ENCODE measurements at regions not wholly inside any gene's neighbourhood (a gene's known extent, or its start where the extent isn't known, plus 50 kb on each side); places are given as distances from the start of the nearest gene placed in this dataset.

- TF ChIP-seq POU2F2 (IDR thresholded peaks at IDR 0.05; ENCODE audit: low read depth, low read length) (no peak), TAF1 (IDR thresholded peaks at IDR 0.05; ENCODE audit: low read depth, low read length) (no peak), SPI1 (IDR thresholded peaks at IDR 0.05; ENCODE audit: low read depth, low read length) (no peak), PAX5 (IDR thresholded peaks at IDR 0.05; ENCODE audit: insufficient read depth, low read length, severe bottlenecking) (no peak), POLR2A (IDR thresholded peaks at IDR 0.05; ENCODE audit: low read depth, low read length) (no peak), POLR2AphosphoS5 (IDR thresholded peaks at IDR 0.05; ENCODE audit: low read depth, low read length) (no peak)
- DNase-seq (ENCODE audit: insufficient read length, low spot score) (no peak), FAIRE-seq (no peak)
These were observed 878.5 kb upstream of the LRRC4C start for GRCh38 chr11:42337786-42338455.

DNA sequence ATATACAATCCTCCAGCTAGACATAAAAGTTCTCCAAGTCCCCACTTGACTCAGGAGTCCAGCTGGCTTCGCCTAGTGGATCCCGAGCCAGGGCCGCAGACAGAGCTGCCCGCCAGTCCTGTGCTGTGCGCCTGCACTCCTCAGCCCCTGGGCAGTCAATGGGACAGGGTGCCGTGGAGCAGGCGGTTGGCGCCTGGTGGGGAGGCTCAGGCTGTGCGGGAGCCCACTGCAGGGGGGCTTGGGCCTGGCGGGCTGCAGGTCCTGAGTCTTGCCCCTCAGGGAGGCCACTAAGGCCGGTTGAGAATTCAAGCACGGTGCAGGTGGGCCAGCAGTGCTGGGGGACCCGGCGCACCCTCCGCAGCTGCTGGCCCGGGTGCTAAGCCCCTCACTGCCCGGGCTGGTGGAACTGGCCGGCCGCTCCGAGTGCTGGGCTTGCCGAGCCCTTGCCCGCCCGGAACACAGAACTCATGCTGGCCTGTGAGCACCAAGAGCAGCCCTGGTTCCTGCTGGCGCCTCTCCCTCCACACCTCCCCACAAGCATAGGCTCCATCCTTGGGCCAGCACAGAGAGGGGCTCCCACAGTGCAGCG is 884.8 kb upstream of the LRRC4C start:
- FAIRE-seq = no peak
- no peak for DNase-seq (ENCODE audit: insufficient read length, low spot score)

GRCh38 chr11:42345933-42346332 is 886.5 kb upstream of the LRRC4C start:
- FAIRE-seq = no peak
- TF ChIP-seq POLR2AphosphoS5 (IDR thresholded peaks at IDR 0.05; ENCODE audit: low read depth, low read length) (no peak), POU2F2 (IDR thresholded peaks at IDR 0.05; ENCODE audit: low read depth, low read length) (no peak), SPI1 (IDR thresholded peaks at IDR 0.05; ENCODE audit: low read depth, low read length) (no peak), TAF1 (IDR thresholded peaks at IDR 0.05; ENCODE audit: low read depth, low read length) (no peak), PAX5 (IDR thresholded peaks at IDR 0.05; ENCODE audit: insufficient read depth, low read length, severe bottlenecking) (no peak), POLR2A (IDR thresholded peaks at IDR 0.05; ENCODE audit: low read depth, low read length) (no peak)
- DNase-seq (ENCODE audit: insufficient read length, low spot score) = no peak

More for the DNA sequence above, 884.8 kb upstream of the LRRC4C start:
- TF ChIP-seq TAF1 (IDR thresholded peaks at IDR 0.05; ENCODE audit: low read depth, low read length) (no peak), POLR2A (IDR thresholded peaks at IDR 0.05; ENCODE audit: low read depth, low read length) (no peak), SPI1 (IDR thresholded peaks at IDR 0.05; ENCODE audit: low read depth, low read length) (no peak), POLR2AphosphoS5 (IDR thresholded peaks at IDR 0.05; ENCODE audit: low read depth, low read length) (no peak), PAX5 (IDR thresholded peaks at IDR 0.05; ENCODE audit: insufficient read depth, low read length, severe bottlenecking) (no peak), POU2F2 (IDR thresholded peaks at IDR 0.05; ENCODE audit: low read depth, low read length) (no peak)

DNA sequence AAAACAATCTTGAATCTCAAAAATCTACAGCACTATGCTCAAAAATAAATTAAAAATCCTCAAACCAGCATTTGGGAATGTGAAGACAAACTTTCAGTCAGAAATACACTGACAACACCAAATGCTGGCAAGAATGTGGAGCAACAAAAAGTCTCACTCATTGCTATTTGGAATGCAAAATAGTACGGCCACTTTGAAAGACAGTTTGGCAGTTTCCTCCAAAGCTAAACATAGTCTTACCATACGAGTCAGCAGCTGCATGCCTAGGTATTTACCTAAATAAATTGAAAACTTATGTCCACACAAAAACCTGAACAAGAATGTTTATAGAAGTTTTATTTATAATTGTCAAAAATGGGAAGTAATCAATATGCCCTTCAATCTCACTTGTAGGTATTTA is 904.2 kb upstream of the LRRC4C start:
- FAIRE-seq = no peak
- no peak for DNase-seq (ENCODE audit: insufficient read length, low spot score)
- TF ChIP-seq TAF1 (IDR thresholded peaks at IDR 0.05; ENCODE audit: low read depth, low read length) = no peak
- no peak for TF ChIP-seq POLR2A (IDR thresholded peaks at IDR 0.05; ENCODE audit: low read depth, low read length)
- no peak for TF ChIP-seq POU2F2 (IDR thresholded peaks at IDR 0.05; ENCODE audit: low read depth, low read length)
- TF ChIP-seq POLR2AphosphoS5 (IDR thresholded peaks at IDR 0.05; ENCODE audit: low read depth, low read length) = no peak
- no peak for TF ChIP-seq PAX5 (IDR thresholded peaks at IDR 0.05; ENCODE audit: insufficient read depth, low read length, severe bottlenecking)
- TF ChIP-seq SPI1 (IDR thresholded peaks at IDR 0.05; ENCODE audit: low read depth, low read length) = no peak

DNA sequence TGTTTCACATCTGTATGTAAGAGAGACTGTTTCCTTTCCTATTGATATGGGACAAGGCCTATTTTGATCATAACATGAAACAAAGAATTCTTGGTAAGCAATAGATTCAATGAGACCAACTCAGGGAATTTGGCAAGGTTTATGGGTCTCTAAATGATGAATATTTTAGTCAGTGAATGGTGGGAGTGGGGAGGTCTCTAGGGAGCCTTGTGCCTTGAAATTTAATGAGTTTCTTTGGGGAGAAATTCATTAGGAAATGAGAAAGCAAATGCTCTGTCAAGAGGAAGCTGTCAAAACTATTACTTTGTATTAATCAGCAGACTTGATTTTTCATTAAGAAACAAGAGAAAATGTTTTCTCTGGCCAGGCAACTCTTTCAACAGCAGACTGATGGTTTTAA is 921.7 kb upstream of the API5 start:
- FAIRE-seq (no peak), DNase-seq (ENCODE audit: insufficient read length, low spot score) (no peak)
- TF ChIP-seq SPI1 (IDR thresholded peaks at IDR 0.05; ENCODE audit: low read depth, low read length) (no peak), POU2F2 (IDR thresholded peaks at IDR 0.05; ENCODE audit: low read depth, low read length) (no peak), POLR2AphosphoS5 (IDR thresholded peaks at IDR 0.05; ENCODE audit: low read depth, low read length) (no peak), PAX5 (IDR thresholded peaks at IDR 0.05; ENCODE audit: insufficient read depth, low read length, severe bottlenecking) (no peak), POLR2A (IDR thresholded peaks at IDR 0.05; ENCODE audit: low read depth, low read length) (no peak), TAF1 (IDR thresholded peaks at IDR 0.05; ENCODE audit: low read depth, low read length) (no peak)

- FAIRE-seq = no peak
- DNase-seq (ENCODE audit: insufficient read length, low spot score) = no peak
- TF ChIP-seq POU2F2 (IDR thresholded peaks at IDR 0.05; ENCODE audit: low read depth, low read length) (no peak), PAX5 (IDR thresholded peaks at IDR 0.05; ENCODE audit: insufficient read depth, low read length, severe bottlenecking) (no peak), POLR2AphosphoS5 (IDR thresholded peaks at IDR 0.05; ENCODE audit: low read depth, low read length) (no peak), POLR2A (IDR thresholded peaks at IDR 0.05; ENCODE audit: low read depth, low read length) (no peak), SPI1 (IDR thresholded peaks at IDR 0.05; ENCODE audit: low read depth, low read length) (no peak), TAF1 (IDR thresholded peaks at IDR 0.05; ENCODE audit: low read depth, low read length) (no peak)
These were observed 914.3 kb upstream of the API5 start for GRCh38 chr11:42397483-42397882.

DNA sequence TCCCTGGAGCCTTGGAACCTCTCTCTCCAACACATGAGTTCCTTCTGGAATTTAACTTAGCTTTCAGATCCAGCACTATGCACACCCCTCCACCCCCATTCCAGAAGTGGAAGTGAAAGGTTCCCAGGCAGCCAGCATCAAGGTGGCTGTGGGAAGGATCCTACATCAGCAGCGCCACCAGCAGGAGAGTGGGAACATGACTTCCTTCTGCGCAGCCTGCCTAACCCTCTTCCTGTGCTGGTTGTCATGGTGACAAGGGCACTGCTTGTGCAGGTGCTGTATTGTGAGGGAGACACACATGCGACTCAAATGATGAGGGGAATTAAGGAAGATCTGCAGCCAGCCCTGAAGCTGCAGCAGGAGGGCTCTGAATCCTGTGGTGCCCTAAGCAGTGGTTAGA is 904.5 kb upstream of the API5 start:
- TF ChIP-seq PAX5 (IDR thresholded peaks at IDR 0.05; ENCODE audit: insufficient read depth, low read length, severe bottlenecking) = no peak
- no peak for TF ChIP-seq POU2F2 (IDR thresholded peaks at IDR 0.05; ENCODE audit: low read depth, low read length)
- TF ChIP-seq POLR2AphosphoS5 (IDR thresholded peaks at IDR 0.05; ENCODE audit: low read depth, low read length) = no peak
- no peak for TF ChIP-seq TAF1 (IDR thresholded peaks at IDR 0.05; ENCODE audit: low read depth, low read length)
- TF ChIP-seq POLR2A (IDR thresholded peaks at IDR 0.05; ENCODE audit: low read depth, low read length) = no peak
- no peak for TF ChIP-seq SPI1 (IDR thresholded peaks at IDR 0.05; ENCODE audit: low read depth, low read length)
- FAIRE-seq (no peak), DNase-seq (ENCODE audit: insufficient read length, low spot score) (no peak)

DNA sequence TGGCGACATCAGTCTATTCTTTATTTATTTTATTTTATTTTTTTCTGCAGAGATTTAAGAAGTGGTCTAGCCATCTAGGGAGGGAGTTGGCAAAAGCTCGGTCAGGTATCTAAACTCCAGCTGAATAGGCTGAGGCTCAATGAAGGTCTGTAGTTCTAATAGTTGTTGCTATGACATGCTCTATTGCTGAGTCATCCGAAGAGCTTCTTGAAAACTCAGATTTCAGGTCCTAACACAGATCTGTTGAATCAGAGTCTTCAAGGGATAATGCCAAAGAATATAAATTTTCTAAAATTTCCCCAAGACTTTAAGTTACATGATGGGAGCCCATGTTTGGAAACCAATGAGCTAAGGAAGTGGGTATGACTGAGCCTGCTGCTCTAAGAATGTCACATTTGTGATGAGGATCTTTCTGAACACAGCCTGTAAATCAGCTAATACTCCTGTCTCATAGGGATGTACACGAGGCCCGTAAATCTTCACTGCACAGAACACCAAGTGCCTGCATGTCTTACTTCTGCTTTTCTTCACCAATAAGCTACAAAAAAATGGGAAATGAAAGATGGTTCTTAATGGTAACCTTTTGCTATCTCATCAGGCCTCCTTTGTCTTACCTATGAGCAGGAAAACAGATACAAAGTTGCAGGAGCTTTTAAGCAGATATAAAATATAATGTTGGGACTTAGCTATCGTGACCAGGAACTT is 901.4 kb upstream of the API5 start:
- TF ChIP-seq POU2F2 (IDR thresholded peaks at IDR 0.05; ENCODE audit: low read depth, low read length) (no peak), SPI1 (IDR thresholded peaks at IDR 0.05; ENCODE audit: low read depth, low read length) (peak; percentile 77), POLR2A (IDR thresholded peaks at IDR 0.05; ENCODE audit: low read depth, low read length) (no peak)
- FAIRE-seq = no peak

GRCh38 chr11:42412590-42412989 is 899.2 kb upstream of the API5 start:
- FAIRE-seq = no peak
- TF ChIP-seq POLR2AphosphoS5 (IDR thresholded peaks at IDR 0.05; ENCODE audit: low read depth, low read length) (no peak), TAF1 (IDR thresholded peaks at IDR 0.05; ENCODE audit: low read depth, low read length) (no peak), POU2F2 (IDR thresholded peaks at IDR 0.05; ENCODE audit: low read depth, low read length) (no peak)
- DNase-seq (ENCODE audit: insufficient read length, low spot score) = no peak

More for the DNA sequence above, 901.4 kb upstream of the API5 start:
- DNase-seq (ENCODE audit: insufficient read length, low spot score) = no peak

Measured in GM12891 (cell line).